AG04450 (cell line): ENCODE measurements at regions not wholly inside any gene's neighbourhood (a gene's known extent, or its start where the extent isn't known, plus 50 kb on each side); places are given as distances from the start of the nearest gene placed in this dataset.

Experiments
- CTCF ChIA-PET: fragments of 300-600, 350-600 bp; formaldehyde crosslinking; extraction: SDS; loops from one replicate; lab custom pipeline; 2022; ENCODE audit warnings: antibody characterized with exemption, inconsistent platforms; lab: Charles Lee
- POLR2A ChIA-PET: fragments of 350-600 bp; formaldehyde crosslinking; extraction: SDS; loops from one replicate; lab custom pipeline; 2021; ENCODE audit warnings: antibody characterized with exemption, inconsistent platforms; lab: Yijun Ruan, JAX
- DNase-seq: peaks from one replicate; pipeline ENCODE4 v3.0.0-alpha.2; 2011; ENCODE audit warnings: low read depth, low spot score
- H3K27ac ChIP-seq: one replicate; pipeline ENCODE4 v1.5.1; 2012; ENCODE audit warnings: low read depth, low read length, control low read depth
- H3K27me3 ChIP-seq: one replicate; pipeline ENCODE4 v1.6.0; 2012; ENCODE audit warnings: low read length; ENCODE audit not compliant: control insufficient read depth, insufficient read depth
- H3K4me3 ChIP-seq: 2 replicates; pipeline ENCODE4 v1.5.1; 2011; ENCODE audit warnings: mild to moderate bottlenecking, low read depth, low read length, control low read depth
- H3K9me3 ChIP-seq: 2 replicates; pipeline ENCODE4 v1.5.1; 2012; ENCODE audit warnings: low read length; ENCODE audit not compliant: control insufficient read depth, insufficient read depth
- TF ChIP-seq, protein P1 (sequence below): IDR thresholded peaks from 2 replicates; pipeline ENCODE4 v1.5.1; 2011; ENCODE audit warnings: low read depth, low read length, control low read depth, inconsistent platforms

GRCh38 chr3:54065140-54065539, 57.2 kb upstream of the CACNA2D3 start:
- POLR2A ChIA-PET, result no interaction called here
- CTCF ChIA-PET, result no interaction called here
- no peak overlapping the region for H3K4me3 ChIP-seq
- peaks cover 4% of the 10 kb centered on the region; the same call in 1 of the 2 replicates for H3K9me3 ChIP-seq
- no peak overlapping the region for H3K27ac ChIP-seq
- H3K27me3 ChIP-seq, result no peaks in the 10 kb centered on the region
- TF ChIP-seq, protein P1, sequence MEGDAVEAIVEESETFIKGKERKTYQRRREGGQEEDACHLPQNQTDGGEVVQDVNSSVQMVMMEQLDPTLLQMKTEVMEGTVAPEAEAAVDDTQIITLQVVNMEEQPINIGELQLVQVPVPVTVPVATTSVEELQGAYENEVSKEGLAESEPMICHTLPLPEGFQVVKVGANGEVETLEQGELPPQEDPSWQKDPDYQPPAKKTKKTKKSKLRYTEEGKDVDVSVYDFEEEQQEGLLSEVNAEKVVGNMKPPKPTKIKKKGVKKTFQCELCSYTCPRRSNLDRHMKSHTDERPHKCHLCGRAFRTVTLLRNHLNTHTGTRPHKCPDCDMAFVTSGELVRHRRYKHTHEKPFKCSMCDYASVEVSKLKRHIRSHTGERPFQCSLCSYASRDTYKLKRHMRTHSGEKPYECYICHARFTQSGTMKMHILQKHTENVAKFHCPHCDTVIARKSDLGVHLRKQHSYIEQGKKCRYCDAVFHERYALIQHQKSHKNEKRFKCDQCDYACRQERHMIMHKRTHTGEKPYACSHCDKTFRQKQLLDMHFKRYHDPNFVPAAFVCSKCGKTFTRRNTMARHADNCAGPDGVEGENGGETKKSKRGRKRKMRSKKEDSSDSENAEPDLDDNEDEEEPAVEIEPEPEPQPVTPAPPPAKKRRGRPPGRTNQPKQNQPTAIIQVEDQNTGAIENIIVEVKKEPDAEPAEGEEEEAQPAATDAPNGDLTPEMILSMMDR, result no peak
- no peak for DNase-seq

GRCh38 chr3:54064486-54064885, 57.9 kb upstream of the CACNA2D3 start:
- H3K27ac ChIP-seq, result no peak overlapping the region
- ChIA-PET POLR2A (no interaction called here), CTCF (no interaction called here)
- no peaks in the 10 kb centered on the region for H3K27me3 ChIP-seq
- TF ChIP-seq, protein P1, result no peak
- DNase-seq, result no peak
- H3K4me3 ChIP-seq, result no peak overlapping the region
- H3K9me3 ChIP-seq, result peaks cover under 1% of the 10 kb centered on the region; the same call in 1 of the 2 replicates

DNA sequence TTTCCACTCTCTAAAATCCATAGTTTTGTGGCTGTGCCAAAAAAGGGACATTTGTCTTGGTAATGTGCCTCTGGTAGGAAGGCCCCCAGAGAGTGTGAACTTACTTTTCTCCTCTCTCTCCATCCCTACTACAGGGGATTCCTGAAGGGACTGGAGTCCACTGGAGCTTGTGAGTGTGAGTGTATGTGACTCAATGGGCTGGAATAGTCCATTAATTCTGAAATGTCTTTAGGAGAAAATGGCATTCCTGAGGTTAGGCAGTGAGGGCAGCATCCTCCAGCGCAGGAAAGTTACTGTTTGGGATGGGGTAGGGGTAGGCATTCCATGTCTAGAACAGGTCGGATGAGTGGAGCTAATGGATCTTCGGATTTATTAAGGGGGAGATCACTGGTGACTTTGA, 59.8 kb upstream of the CACNA2D3 start:
- CTCF ChIA-PET, result no interaction called here
- Histone ChIP-seq H3K4me3 (no peak overlapping the region), H3K27ac (no peak overlapping the region), H3K27me3 (no peaks in the 10 kb centered on the region), H3K9me3 (no peaks in the 10 kb centered on the region)
- POLR2A ChIA-PET, result no interaction called here
- no peak for DNase-seq
- TF ChIP-seq, protein P1, result no peak

DNA sequence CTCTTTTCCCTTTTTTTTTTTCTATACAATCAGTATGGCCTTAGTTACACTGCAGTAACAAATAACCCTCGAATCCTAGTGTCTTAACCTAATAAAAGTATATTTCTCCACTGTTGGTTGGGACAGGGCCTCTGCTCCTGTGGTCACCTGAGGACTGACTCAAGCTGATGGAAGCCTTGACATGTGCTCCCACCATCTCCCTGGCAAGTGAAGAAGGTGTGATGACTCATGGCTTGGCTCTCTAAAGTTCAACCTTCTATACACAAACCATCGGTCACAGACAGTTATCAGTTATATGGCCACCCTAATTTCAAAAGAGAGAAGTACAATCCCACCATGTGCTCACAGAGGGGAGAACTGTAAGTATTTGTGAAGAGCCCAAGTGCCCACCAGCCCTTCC, 65.8 kb upstream of the CACNA2D3 start:
- CTCF ChIA-PET, result no interaction called here
- H3K9me3 ChIP-seq, result no peaks in the 10 kb centered on the region
- H3K27me3 ChIP-seq, result peaks cover 2% of the 10 kb centered on the region
- TF ChIP-seq, protein P1, result no peak
- no peak overlapping the region for H3K4me3 ChIP-seq
- POLR2A ChIA-PET, result no interaction called here
- no peak for DNase-seq
- H3K27ac ChIP-seq, result no peak overlapping the region

- no peaks in the 10 kb centered on the region for H3K9me3 ChIP-seq
- ChIA-PET POLR2A (no interaction called here), CTCF (no interaction called here)
- TF ChIP-seq, protein P1, result no peak
- no peak overlapping the region for H3K4me3 ChIP-seq
- DNase-seq, result no peak
- H3K27me3 ChIP-seq, result peaks cover 2% of the 10 kb centered on the region
- no peak overlapping the region for H3K27ac ChIP-seq
These were observed 68.5 kb upstream of the CACNA2D3 start for GRCh38 chr3:54053882-54054281.
